HEK293 (cell line): ENCODE measurements at regions not wholly inside any gene's neighbourhood (a gene's known extent, or its start where the extent isn't known, plus 50 kb on each side); places are given as distances from the start of the nearest gene placed in this dataset.

Source experiments
- KLF16 ChIP-seq: fragments of 450-650 bp; formaldehyde crosslinking; IDR thresholded peaks from 2 replicates; pipeline ENCODE4 v1.5.1; 2017; ENCODE audit warnings: missing biosample characterization, missing genetic modification characterization
- SETDB1 ChIP-seq: IDR thresholded peaks from one replicate; pipeline ENCODE4 v1.6.1; 2017; ENCODE audit warnings: mild to moderate bottlenecking, low read length, moderate library complexity, mixed read lengths; ENCODE audit not compliant: insufficient read length
- ZNF146 ChIP-seq: fragments of 450-650 bp; formaldehyde crosslinking; IDR thresholded peaks from 2 replicates; pipeline ENCODE4 v1.5.1; 2016; ENCODE audit warnings: missing biosample characterization, missing genetic modification characterization
- ZNF274 ChIP-seq, 2 experiments: fragments of 200-500 bp in 1 of 2; fragments of 450-650 bp in 1 of 2; sonication (Bioruptor generic) in 1 of 2; formaldehyde crosslinking in 1 of 2; IDR thresholded peaks; 2 replicates each; pipeline versions ENCODE4 v1.5.1 to v1.6.1; 2014 to 2016; ENCODE audit warnings: borderline replicate concordance in 1 of 2, inconsistent platforms in 1 of 2, low read length in 1 of 2, missing biosample characterization in 1 of 2, missing genetic modification characterization in 1 of 2
- ZNF335 ChIP-seq: fragments of 450-650 bp; formaldehyde crosslinking; conservative IDR thresholded peaks from 2 replicates; pipeline ENCODE4 v1.5.1; 2016; ENCODE audit warnings: missing biosample characterization, missing genetic modification characterization
- ZNF555 ChIP-seq: fragments of 450-650 bp; formaldehyde crosslinking; conservative IDR thresholded peaks from 2 replicates; pipeline ENCODE4 v1.5.1; 2017; ENCODE audit warnings: missing biosample characterization, mild to moderate bottlenecking, missing genetic modification characterization, inconsistent platforms
- ZNF664 ChIP-seq: fragments of 450-650 bp; formaldehyde crosslinking; IDR thresholded peaks from 2 replicates; pipeline ENCODE4 v1.5.1; 2016; ENCODE audit warnings: missing biosample characterization, missing genetic modification characterization
- TF ChIP-seq, protein P1 (sequence below): fragments of 450-650 bp; formaldehyde crosslinking; IDR thresholded peaks from 2 replicates; pipeline ENCODE4 v1.5.1; 2016; ENCODE audit warnings: missing biosample characterization, missing genetic modification characterization
- TF ChIP-seq, protein P2 (sequence below): fragments of 450-650 bp; formaldehyde crosslinking; IDR thresholded peaks from 2 replicates; pipeline ENCODE4 v1.5.1; 2016; ENCODE audit warnings: missing biosample characterization, missing genetic modification characterization, low read depth
- TF ChIP-seq, protein P3 (sequence below): fragments of 450-650 bp; formaldehyde crosslinking; conservative IDR thresholded peaks from 2 replicates; pipeline ENCODE4 v1.5.1; 2016; ENCODE audit warnings: low read depth, missing biosample characterization, missing genetic modification characterization
- TF ChIP-seq, protein P4 (sequence below): sonication (generic); formaldehyde crosslinking; IDR thresholded peaks from 2 replicates; pipeline ENCODE4 v1.8.1; 2022; ENCODE audit warnings: mild to moderate bottlenecking, moderate library complexity, missing genetic modification reagents
- TF ChIP-seq, protein P5 (sequence below): fragments of 450-650 bp; IDR thresholded peaks from 2 replicates; pipeline ENCODE4 v1.5.1; 2018; ENCODE audit warnings: missing biosample characterization, missing genetic modification characterization

DNA sequence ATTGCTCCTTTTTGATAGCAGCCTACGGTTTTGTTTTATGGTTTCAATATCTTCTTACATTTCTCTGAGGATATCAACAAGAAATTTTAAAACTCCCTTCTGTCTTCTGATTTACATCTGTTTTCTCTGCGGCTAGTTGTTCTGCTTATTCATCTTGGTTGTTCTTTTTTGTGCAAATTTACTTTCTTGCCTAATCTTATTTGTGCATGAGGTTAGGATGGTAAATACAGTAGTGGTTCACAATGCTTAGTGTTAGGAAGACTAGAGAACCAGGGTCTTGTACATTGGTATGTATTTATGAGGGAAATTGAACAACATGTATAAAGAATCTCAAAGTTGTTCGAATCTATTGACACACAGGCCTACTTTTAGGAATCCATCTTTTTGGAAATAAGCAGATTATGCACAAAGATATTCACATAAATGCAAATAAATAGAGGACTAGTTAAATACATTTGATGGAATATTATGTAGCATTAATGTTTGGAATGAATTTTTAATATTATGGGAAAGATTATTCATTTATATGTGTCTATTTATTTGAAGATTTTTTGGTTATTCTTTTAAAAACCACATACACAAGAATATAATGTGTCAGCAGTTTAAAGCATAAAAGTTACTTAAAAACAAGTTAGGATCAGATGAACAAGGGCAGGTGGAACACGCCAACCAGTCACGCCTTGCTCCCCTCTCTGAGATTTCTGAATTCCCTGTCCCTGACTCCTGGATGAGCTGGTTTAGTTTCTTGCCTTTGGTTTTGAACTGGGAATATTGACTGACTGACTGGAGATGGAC is 51.4 kb upstream of the RFC3 start:
- TF ChIP-seq, protein P1, sequence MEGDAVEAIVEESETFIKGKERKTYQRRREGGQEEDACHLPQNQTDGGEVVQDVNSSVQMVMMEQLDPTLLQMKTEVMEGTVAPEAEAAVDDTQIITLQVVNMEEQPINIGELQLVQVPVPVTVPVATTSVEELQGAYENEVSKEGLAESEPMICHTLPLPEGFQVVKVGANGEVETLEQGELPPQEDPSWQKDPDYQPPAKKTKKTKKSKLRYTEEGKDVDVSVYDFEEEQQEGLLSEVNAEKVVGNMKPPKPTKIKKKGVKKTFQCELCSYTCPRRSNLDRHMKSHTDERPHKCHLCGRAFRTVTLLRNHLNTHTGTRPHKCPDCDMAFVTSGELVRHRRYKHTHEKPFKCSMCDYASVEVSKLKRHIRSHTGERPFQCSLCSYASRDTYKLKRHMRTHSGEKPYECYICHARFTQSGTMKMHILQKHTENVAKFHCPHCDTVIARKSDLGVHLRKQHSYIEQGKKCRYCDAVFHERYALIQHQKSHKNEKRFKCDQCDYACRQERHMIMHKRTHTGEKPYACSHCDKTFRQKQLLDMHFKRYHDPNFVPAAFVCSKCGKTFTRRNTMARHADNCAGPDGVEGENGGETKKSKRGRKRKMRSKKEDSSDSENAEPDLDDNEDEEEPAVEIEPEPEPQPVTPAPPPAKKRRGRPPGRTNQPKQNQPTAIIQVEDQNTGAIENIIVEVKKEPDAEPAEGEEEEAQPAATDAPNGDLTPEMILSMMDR (tag by site-specific recombination): no peak
- TF ChIP-seq, protein P2, sequence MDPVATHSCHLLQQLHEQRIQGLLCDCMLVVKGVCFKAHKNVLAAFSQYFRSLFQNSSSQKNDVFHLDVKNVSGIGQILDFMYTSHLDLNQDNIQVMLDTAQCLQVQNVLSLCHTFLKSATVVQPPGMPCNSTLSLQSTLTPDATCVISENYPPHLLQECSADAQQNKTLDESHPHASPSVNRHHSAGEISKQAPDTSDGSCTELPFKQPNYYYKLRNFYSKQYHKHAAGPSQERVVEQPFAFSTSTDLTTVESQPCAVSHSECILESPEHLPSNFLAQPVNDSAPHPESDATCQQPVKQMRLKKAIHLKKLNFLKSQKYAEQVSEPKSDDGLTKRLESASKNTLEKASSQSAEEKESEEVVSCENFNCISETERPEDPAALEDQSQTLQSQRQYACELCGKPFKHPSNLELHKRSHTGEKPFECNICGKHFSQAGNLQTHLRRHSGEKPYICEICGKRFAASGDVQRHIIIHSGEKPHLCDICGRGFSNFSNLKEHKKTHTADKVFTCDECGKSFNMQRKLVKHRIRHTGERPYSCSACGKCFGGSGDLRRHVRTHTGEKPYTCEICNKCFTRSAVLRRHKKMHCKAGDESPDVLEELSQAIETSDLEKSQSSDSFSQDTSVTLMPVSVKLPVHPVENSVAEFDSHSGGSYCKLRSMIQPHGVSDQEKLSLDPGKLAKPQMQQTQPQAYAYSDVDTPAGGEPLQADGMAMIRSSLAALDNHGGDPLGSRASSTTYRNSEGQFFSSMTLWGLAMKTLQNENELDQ (tag by site-specific recombination): no peak
- TF ChIP-seq, protein P3, sequence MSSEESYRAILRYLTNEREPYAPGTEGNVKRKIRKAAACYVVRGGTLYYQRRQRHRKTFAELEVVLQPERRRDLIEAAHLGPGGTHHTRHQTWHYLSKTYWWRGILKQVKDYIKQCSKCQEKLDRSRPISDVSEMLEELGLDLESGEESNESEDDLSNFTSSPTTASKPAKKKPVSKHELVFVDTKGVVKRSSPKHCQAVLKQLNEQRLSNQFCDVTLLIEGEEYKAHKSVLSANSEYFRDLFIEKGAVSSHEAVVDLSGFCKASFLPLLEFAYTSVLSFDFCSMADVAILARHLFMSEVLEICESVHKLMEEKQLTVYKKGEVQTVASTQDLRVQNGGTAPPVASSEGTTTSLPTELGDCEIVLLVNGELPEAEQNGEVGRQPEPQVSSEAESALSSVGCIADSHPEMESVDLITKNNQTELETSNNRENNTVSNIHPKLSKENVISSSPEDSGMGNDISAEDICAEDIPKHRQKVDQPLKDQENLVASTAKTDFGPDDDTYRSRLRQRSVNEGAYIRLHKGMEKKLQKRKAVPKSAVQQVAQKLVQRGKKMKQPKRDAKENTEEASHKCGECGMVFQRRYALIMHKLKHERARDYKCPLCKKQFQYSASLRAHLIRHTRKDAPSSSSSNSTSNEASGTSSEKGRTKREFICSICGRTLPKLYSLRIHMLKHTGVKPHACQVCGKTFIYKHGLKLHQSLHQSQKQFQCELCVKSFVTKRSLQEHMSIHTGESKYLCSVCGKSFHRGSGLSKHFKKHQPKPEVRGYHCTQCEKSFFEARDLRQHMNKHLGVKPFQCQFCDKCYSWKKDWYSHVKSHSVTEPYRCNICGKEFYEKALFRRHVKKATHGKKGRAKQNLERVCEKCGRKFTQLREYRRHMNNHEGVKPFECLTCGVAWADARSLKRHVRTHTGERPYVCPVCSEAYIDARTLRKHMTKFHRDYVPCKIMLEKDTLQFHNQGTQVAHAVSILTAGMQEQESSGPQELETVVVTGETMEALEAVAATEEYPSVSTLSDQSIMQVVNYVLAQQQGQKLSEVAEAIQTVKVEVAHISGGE (tag by site-specific recombination): no peak
- TF ChIP-seq ZNF274 (IDR thresholded peaks at IDR 0.05; ENCODE audit: low read length): no peak
- no peak for TF ChIP-seq ZNF274 (tag by site-specific recombination; IDR thresholded peaks at IDR 0.05; ENCODE audit: borderline replicate concordance)
- TF ChIP-seq ZNF555 (tag by site-specific recombination): no peak
- no peak for TF ChIP-seq ZNF146 (tag by site-specific recombination)
- no peak for TF ChIP-seq ZNF664 (tag by site-specific recombination)
- no peak for TF ChIP-seq ZNF335 (tag by site-specific recombination)
- TF ChIP-seq KLF16: no peak
- TF ChIP-seq, protein P4, sequence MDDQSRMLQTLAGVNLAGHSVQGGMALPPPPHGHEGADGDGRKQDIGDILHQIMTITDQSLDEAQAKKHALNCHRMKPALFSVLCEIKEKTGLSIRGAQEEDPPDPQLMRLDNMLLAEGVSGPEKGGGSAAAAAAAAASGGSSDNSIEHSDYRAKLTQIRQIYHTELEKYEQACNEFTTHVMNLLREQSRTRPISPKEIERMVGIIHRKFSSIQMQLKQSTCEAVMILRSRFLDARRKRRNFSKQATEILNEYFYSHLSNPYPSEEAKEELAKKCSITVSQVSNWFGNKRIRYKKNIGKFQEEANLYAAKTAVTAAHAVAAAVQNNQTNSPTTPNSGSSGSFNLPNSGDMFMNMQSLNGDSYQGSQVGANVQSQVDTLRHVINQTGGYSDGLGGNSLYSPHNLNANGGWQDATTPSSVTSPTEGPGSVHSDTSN (CRISPR knock-in tag): no peak
- no peak for TF ChIP-seq SETDB1
- TF ChIP-seq, protein P5, sequence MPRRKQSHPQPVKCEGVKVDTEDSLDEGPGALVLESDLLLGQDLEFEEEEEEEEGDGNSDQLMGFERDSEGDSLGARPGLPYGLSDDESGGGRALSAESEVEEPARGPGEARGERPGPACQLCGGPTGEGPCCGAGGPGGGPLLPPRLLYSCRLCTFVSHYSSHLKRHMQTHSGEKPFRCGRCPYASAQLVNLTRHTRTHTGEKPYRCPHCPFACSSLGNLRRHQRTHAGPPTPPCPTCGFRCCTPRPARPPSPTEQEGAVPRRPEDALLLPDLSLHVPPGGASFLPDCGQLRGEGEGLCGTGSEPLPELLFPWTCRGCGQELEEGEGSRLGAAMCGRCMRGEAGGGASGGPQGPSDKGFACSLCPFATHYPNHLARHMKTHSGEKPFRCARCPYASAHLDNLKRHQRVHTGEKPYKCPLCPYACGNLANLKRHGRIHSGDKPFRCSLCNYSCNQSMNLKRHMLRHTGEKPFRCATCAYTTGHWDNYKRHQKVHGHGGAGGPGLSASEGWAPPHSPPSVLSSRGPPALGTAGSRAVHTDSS (tag by site-specific recombination): no peak
